ENCODE measurements at regions not wholly inside any gene's neighbourhood (a gene's known extent, or its start where the extent isn't known, plus 50 kb on each side); places are given as distances from the start of the nearest gene placed in this dataset.

- intact Hi-C loops (cut with DNase I), result no loop called here
- H3K36me3 ChIP-seq, result no peaks in the 10 kb centered on the region
- no peak for DNase-seq
- no peaks in the 10 kb centered on the region for H3K27me3 ChIP-seq
- TF ChIP-seq CTCF (IDR thresholded peaks at IDR 0.05) (no peak), EP300 (IDR thresholded peaks at IDR 0.05) (no peak), POLR2A (IDR thresholded peaks at IDR 0.05) (no peak)
- 59 to 65% (median 64%) methylated on average over 11 of the region's 11 CpGs for WGBS, 3 donors
- no peak overlapping the region for H3K4me3 ChIP-seq
- H3K9me3 ChIP-seq, result no peaks in the 10 kb centered on the region
- no peak overlapping the region for H3K27ac ChIP-seq
- H3K4me1 ChIP-seq (ENCODE audit: insufficient read depth), result no peaks in the 10 kb centered on the region
These were observed 57.6 kb downstream of the JRKL start for GRCh38 chr11:96447208-96448110.

DNA sequence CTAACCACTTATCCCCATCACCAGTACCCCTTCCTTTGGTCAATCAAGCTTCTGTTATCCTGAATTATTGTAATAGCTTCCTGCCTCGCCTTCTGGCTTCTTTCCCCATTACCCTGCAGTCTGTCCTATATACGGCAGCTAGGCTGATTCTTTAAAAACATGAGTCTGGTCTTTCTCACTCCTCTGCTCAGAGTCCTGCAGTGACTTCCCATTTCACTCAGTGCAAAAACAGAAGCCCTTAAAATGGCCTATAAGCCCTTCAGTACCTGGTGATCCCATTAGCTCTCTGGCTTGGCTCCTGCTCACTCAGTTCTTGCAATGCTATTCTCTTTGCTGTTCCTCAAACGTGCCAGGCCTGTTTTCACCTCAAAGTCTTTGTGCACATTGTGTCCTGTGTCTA, 58.4 kb downstream of the JRKL start:
- 81 to 88% (median 85%) methylated on average over 3 of the region's 3 CpGs for WGBS, 3 donors
- no peaks in the 10 kb centered on the region for H3K27me3 ChIP-seq

DNA sequence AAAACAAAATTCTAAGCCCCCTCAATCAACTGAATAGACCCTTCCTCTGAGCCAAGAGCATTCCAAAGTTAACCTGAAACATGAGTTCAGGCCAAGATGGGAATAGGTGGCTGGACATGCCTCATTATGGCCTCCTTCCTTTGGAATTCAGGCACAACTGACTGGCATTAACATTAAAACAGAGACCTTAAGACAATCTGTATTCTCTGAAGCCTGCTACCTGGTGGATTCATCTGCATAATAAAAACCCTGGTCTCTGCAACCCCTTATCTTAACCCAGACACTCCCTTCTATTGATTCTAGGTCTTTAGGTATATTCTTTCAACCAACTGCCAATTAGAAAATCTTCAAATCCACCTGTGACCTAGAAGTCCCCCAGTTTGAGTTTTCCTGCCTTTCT, 66.3 kb downstream of the JRKL start:
- no peaks in the 10 kb centered on the region for H3K27me3 ChIP-seq
- H3K9me3 ChIP-seq, result no peaks in the 10 kb centered on the region
- no peak overlapping the region for H3K4me3 ChIP-seq
- H3K27ac ChIP-seq, result no peak overlapping the region
- no peak for DNase-seq
- TF ChIP-seq POLR2A (IDR thresholded peaks at IDR 0.05) (no peak), EP300 (IDR thresholded peaks at IDR 0.05) (no peak), CTCF (IDR thresholded peaks at IDR 0.05) (no peak)
- no peaks in the 10 kb centered on the region for H3K36me3 ChIP-seq
- H3K4me1 ChIP-seq (ENCODE audit: insufficient read depth), result no peaks in the 10 kb centered on the region
- intact Hi-C loops (cut with DNase I), result no loop called here

More for the DNA sequence above, 58.4 kb downstream of the JRKL start:
- no peak for DNase-seq
- Histone ChIP-seq H3K4me3 (no peak overlapping the region), H3K36me3 (no peaks in the 10 kb centered on the region), H3K9me3 (no peaks in the 10 kb centered on the region), H3K27ac (no peak overlapping the region), H3K4me1 (ENCODE audit: insufficient read depth) (no peaks in the 10 kb centered on the region)
- TF ChIP-seq CTCF (IDR thresholded peaks at IDR 0.05) (no peak), POLR2A (IDR thresholded peaks at IDR 0.05) (no peak)
- intact Hi-C loops (cut with DNase I), result no loop called here

DNA sequence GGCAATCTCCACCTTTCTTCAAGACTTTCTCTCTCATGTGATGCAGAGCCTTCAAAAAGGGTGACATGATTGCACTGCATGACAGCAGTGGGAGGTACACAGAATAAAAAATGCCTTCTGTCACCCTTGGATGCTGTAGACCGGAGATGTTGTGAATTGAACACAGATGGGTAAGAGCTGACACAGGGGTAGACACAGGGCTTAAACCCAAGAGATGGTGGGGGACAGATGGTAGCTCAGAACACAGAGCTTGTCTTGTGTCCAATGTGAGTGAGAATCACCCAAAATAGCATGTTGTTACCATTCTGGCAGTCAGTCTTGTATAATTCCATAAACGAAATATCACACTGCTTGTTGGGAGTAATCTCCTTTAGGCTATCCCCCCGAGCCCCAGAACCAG, 69.9 kb downstream of the JRKL start:
- TF ChIP-seq EP300 (IDR thresholded peaks at IDR 0.05), result no peak
- TF ChIP-seq POLR2A (IDR thresholded peaks at IDR 0.05), result no peak
- TF ChIP-seq CTCF (IDR thresholded peaks at IDR 0.05), result no peak
- no peak for DNase-seq
- no peak overlapping the region for H3K4me3 ChIP-seq
- no peaks in the 10 kb centered on the region for H3K4me1 ChIP-seq (ENCODE audit: insufficient read depth)
- no peak overlapping the region for H3K27ac ChIP-seq
- no peaks in the 10 kb centered on the region for H3K9me3 ChIP-seq
- intact Hi-C loops (cut with DNase I), result no loop called here
- no peaks in the 10 kb centered on the region for H3K36me3 ChIP-seq
- 79 to 88% (median 82%) methylated on average over 3 of the region's 3 CpGs for WGBS, 3 donors
- no peaks in the 10 kb centered on the region for H3K27me3 ChIP-seq
